Thoracic aorta (tissue), 2 donors: ENCODE measurements at regions not wholly inside any gene's neighbourhood (a gene's known extent, or its start where the extent isn't known, plus 50 kb on each side); places are given as distances from the start of the nearest gene placed in this dataset.
"Not testable (repeated sequence)": the region's sequence is repeated elsewhere in the genome, so short reads cannot be mapped to it uniquely, and the experiment has no call there.

Experiments
- ATAC-seq: fragments of 150-250 bp; one replicate; pipeline ENCODE4 v1.8.0; 2017; ENCODE audit warnings: low read depth; ENCODE audit not compliant: insufficient number of reproducible peaks, low FRiP score
- DNase-seq: peaks from one replicate; pipeline ENCODE4 v3.0.0-alpha.2; 2020; ENCODE audit warnings: low spot score
- H3K27ac ChIP-seq, 2 donors: fragments of 200-600 bp; sonication (generic); 1 replicate in 1 of 2; 2 replicates in 1 of 2; pipeline ENCODE4 v1.5.1; 2016; ENCODE audit warnings: mild to moderate bottlenecking in 2 of 2, moderate library complexity in 2 of 2
- H3K27me3 ChIP-seq: fragments of 200-600 bp; sonication (generic); replicated peaks from 2 replicates; pipeline ENCODE4 v1.6.0; 2016; ENCODE audit warnings: mild to moderate bottlenecking; ENCODE audit not compliant: insufficient read depth
- H3K36me3 ChIP-seq: fragments of 200-600 bp; sonication (generic); one replicate; pipeline ENCODE4 v1.5.1; 2016
- H3K4me1 ChIP-seq, 2 donors: fragments of 200-600 bp; sonication (generic); 1 replicate in 1 of 2; 2 replicates in 1 of 2; pipeline versions ENCODE4 v1.5.1 to v1.6.0; 2016; ENCODE audit warnings: low read depth in 2 of 2, mild to moderate bottlenecking in 1 of 2; ENCODE audit not compliant: control insufficient read depth in 1 of 2
- H3K4me3 ChIP-seq: fragments of 200-600 bp; sonication (generic); 2 replicates; pipeline ENCODE4 v1.5.1; 2016; ENCODE audit warnings: mild to moderate bottlenecking
- H3K9me3 ChIP-seq: fragments of 200-600 bp; sonication (generic); 2 replicates; pipeline ENCODE4 v1.5.1; 2016
- CTCF ChIP-seq: fragments of 200-600 bp; sonication (generic); IDR thresholded peaks from one replicate; pipeline ENCODE4 v1.5.1; 2019; ENCODE audit warnings: antibody characterized with exemption

- Histone ChIP-seq H3K4me1 (no peaks in the 10 kb centered on the region), H3K9me3 (no peaks in the 10 kb centered on the region), H3K4me3 (no peak overlapping the region), H3K27me3 (no peaks in the 10 kb centered on the region), H3K27ac (no peak overlapping the region), H3K36me3 (no peaks in the 10 kb centered on the region)
- DNase-seq (no peak), ATAC-seq (no peak)
- TF ChIP-seq CTCF = no peak
Measured at GRCh38 chr10:2772816-2773631, 294.3 kb upstream of the PFKP start.

GRCh38 chr10:2772135-2772534, 295.2 kb upstream of the PFKP start:
- no peak for TF ChIP-seq CTCF
- no peak for DNase-seq

GRCh38 chr10:2767293-2767692, 300.1 kb upstream of the PFKP start:
- not testable (repeated sequence) for H3K36me3 ChIP-seq, DNase-seq, H3K9me3 ChIP-seq, ATAC-seq, H3K4me3 ChIP-seq, H3K27ac ChIP-seq, H3K4me1 ChIP-seq, H3K27me3 ChIP-seq

More at GRCh38 chr10:2772135-2772534, 295.2 kb upstream of the PFKP start:
- Histone ChIP-seq H3K4me3 (no peak overlapping the region), H3K27ac (no peak overlapping the region), H3K4me1 (no peaks in the 10 kb centered on the region), H3K27me3 (no peaks in the 10 kb centered on the region), H3K9me3 (no peaks in the 10 kb centered on the region), H3K36me3 (no peaks in the 10 kb centered on the region)
- ATAC-seq = no peak

- H3K4me3 ChIP-seq = no peak overlapping the region
Measured at GRCh38 chr10:2761971-2762370, 305.4 kb upstream of the PFKP start.

GRCh38 chr10:2761311-2761710, 306.0 kb upstream of the PFKP start:
- no peak overlapping the region for H3K4me3 ChIP-seq
- no peaks in the 10 kb centered on the region for H3K27me3 ChIP-seq
- no peak for TF ChIP-seq CTCF
- no peak for DNase-seq
- no peaks in the 10 kb centered on the region for H3K9me3 ChIP-seq
- ATAC-seq = no peak
- no peaks in the 10 kb centered on the region for H3K4me1 ChIP-seq
- H3K36me3 ChIP-seq = no peaks in the 10 kb centered on the region
- no peak overlapping the region for H3K27ac ChIP-seq

More at GRCh38 chr10:2761971-2762370, 305.4 kb upstream of the PFKP start:
- no peak for ATAC-seq
- no peaks in the 10 kb centered on the region for H3K27me3 ChIP-seq
- H3K36me3 ChIP-seq = no peaks in the 10 kb centered on the region
- TF ChIP-seq CTCF = no peak
- no peak for DNase-seq
- H3K4me1 ChIP-seq = no peaks in the 10 kb centered on the region
- H3K27ac ChIP-seq = no peak overlapping the region
- no peaks in the 10 kb centered on the region for H3K9me3 ChIP-seq

- H3K9me3 ChIP-seq = no peaks in the 10 kb centered on the region
- H3K27me3 ChIP-seq = no peaks in the 10 kb centered on the region
- no peak for TF ChIP-seq CTCF
- no peak overlapping the region for H3K4me3 ChIP-seq
- no peaks in the 10 kb centered on the region for H3K36me3 ChIP-seq
- DNase-seq (no peak), ATAC-seq (no peak)
- H3K27ac ChIP-seq = no peak overlapping the region
- H3K4me1 ChIP-seq = no peaks in the 10 kb centered on the region
Measured at GRCh38 chr10:2760736-2761135, 306.6 kb upstream of the PFKP start.
